Right hindlimb (tissue), 1 donor: ENCODE measurements at regions not wholly inside any gene's neighbourhood (a gene's known extent, or its start where the extent isn't known, plus 50 kb on each side); places are given as distances from the start of the nearest gene placed in this dataset.
"Not testable (repeated sequence)": the region's sequence is repeated elsewhere in the genome, so short reads cannot be mapped to it uniquely, and the experiment has no call there.

Experiments used
- DNase-seq: peaks from one replicate; pipeline ENCODE4 v3.0.0-alpha.2; 2018

DNA sequence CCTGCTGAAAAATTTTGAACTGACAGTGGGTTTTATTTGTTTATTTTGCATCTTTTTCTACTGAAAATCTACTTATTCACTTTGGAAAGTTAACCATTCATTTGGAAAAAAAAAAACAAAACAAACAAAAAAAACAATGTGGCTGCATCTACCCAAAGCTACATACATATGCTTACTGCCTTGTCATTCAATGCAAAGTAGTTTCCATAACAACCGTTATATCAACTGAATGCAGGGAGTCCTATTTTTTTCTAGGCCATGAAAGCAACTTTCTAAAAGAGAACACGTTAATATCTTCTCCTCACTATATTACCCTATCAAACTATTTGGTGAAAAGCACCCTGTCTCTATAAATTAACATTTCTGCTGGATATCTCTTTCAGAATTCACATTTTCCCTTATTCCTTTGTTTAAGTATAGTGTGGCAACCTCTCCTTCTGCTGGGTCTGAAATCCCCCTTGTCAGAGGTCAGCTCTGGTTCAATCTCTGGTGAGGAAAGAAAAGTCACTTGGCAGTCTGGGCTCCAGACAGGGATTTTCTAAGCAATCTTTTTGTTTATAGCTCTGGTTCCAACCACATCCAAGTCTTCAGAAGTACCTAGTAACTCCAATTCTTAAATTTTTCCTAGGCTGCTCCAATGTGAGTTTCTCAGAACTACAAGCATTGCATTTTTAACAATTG lies 528.4 kb upstream of the TOM1L1 start:
- no peak for DNase-seq

DNA sequence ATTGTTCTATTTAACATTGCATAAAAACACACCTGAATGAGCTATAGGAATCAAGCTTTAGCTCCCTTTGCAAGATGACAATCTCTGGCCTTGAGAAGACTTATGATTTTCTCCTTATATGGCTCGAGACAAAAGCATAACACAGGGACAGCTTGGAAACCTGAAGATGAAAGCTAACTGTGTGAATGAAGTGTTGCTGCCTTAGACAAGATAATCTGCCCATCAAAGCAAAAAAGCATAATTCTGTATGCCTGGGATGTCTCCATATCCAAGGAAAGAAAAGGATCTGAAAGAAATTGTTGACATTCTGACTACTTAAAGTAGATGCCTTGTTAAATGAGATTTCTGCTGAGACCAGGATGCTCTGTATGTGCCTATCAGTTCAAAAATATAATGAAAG lies 526.7 kb upstream of the TOM1L1 start:
- DNase-seq = no peak

DNA sequence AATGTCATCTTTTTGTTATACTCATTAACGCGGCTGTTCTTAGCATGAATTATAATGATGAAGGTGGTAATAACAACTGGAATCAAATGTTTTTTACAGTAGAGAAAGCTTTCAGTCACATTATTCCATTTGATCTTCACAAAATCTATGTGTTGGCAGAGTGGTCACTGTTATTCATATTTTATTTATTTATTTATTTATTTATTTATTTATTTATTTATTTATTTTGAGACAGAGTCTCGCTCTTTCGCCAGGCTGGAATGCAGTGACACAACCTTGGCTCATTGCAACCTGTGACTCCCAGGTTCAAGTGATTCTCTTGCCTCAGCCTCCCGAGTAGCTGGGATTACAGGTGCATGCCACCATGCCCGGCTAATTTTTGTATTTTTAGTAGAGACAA lies 524.2 kb upstream of the TOM1L1 start:
- not testable (repeated sequence) for DNase-seq

DNA sequence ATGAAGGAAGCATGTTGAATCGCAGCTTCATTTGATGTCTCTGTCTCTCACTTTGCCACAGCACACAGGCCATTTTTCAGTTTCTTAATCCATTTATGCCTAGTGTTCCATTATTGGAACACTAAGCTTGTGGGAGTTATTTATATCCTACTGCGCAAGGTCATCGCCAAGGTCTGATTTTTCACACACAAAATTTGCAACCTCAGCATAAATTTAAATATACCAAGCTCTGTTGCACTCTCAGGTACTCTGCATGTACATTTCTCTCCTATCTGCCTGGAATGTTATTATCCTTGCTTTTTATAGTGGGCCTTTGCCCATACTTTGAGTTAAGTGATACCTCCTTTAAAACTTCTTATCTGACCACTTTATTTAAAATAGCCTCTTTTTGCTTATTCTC lies 519.2 kb upstream of the TOM1L1 start:
- no peak for DNase-seq

DNA sequence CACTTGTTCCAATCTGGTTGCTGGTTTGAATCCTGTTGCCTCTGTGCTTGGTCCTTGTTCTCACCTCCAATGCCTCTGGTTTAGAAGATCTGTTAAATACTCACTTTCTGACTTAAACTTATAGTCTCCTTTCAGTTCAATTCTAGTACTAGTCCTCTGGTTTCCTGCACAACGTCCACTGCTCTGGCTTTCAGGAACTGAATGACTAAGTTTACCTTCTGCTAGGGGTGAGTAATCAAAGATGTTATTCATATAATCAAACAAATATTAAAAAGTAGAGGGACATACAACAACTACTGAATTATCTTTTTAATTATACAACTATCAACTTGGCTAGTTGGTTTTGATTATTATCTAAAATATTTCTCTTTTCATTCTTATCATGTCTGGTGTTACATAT lies 496.4 kb upstream of the TOM1L1 start:
- no peak for DNase-seq

DNA sequence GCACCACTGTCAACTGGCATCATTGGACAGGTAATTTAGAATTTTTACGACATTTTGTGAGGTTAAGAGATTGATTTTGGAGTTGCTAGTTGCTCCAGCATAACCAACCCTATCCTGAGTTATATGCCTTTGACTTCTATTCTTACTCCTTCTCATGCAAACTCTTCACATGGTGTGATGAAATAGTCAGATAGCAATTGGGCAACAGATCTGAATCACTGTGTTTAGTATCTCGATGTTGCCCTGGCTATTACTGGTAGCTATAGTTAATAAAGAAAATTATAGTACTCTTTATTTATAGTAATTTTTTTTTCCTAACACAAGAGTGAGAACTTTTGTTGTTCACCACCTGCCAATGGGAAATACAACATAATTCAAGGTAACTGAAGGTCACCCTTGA lies 494.8 kb upstream of the TOM1L1 start:
- DNase-seq = no peak

DNA sequence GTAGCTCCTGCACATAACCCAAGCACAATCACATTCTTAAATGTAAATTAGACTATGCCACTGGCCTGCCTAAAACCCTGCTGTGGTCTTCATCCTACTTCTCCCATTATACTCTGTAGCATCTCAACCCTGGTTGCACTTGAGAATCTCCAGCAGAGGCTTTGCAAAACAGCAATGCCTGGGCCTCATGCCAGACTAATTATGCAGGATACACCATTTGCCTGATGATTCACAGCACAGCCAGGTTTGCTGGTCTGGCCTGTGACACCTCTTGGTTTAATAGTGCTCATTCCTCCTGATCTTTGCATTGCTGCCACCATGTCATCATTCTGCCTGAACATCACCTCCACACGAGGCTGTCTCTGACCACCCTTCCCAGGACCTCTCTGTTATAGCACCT lies 491.9 kb upstream of the TOM1L1 start:
- DNase-seq = no peak

DNA sequence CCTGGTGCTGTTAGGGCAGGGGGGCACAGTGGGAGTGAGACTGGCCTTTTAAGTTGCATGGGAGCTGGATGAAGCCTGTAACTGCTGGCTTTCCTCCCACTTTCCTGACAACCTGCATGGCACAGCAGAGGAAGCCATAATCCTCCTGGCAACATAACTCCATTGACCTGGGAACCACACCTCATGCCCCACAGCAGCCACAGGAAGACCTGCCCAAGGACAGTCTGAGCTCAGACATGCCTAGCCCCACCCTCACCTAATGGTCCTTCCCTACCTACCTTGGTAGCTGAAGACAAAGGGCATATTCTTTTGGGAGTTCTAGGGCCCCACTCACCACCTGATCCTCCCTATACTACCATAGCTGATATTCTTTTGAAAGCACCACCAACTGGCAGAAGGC lies 482.2 kb upstream of the TOM1L1 start:
- no peak for DNase-seq

DNA sequence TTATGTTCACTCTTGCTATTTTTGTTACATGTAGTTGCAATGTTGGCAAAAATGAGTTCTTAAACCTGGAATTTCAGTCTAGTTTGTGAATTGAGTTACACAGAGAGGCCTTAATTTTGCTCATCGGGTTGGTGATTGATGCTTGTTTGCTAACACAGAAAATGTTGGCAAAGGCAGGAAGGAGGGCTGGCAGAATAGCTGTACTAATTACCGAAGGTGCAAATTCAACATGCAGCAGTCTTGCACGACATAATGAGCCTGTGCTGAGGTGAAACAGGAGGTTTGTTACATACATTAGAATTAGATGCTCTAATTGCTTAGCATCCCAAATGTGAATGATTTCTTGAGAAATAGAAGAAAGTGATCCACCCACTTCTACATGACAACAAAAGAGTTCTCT lies 475.0 kb upstream of the TOM1L1 start:
- DNase-seq = no peak

DNA sequence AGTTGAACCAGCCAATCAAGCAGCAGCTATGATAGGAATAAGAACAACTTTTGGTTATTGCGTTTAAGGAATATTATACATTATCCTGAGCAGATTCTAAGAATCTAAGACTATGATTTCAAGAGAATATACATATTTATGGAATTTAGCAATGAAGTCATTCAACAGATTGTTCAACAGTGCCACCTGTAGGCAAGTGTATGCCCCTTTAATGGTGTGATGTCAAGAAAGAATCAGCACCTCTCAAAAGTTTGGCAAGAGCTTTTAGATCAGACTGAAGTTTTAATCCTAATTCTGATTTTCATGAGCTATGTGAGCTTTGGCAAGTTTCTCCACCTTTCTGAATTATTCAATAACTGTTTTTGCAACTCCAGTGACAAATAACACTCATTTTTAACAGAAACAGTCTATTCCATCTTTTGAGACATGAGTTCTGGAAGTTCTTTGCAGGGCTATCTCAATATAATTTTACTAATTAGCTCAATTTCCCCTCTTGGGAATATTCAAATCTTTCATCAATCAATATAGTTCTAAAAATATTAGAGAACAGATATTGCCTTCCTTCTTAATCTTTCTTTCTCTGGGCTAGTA lies 474.3 kb upstream of the TOM1L1 start:
- DNase-seq = no peak

DNA sequence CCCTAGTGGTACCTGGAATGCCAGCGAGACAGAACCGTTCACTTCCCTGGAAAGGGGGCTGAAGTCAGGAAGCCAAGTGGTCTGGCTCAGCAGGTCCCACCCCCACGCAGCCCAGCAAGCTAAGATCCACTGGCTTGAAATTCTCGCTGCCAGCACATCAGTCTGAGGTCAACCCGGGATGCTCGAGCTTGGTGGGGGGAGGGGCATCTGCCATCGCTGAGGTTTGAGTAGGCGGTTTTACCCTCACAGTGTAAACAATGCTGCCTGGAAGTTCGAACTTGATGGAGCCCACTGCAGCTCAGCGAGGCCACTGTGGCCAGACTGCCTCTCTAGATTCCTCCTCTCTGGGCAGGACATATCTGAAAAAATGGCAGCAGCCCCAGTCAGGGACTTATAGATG lies 464.7 kb upstream of the TOM1L1 start:
- no peak for DNase-seq

DNA sequence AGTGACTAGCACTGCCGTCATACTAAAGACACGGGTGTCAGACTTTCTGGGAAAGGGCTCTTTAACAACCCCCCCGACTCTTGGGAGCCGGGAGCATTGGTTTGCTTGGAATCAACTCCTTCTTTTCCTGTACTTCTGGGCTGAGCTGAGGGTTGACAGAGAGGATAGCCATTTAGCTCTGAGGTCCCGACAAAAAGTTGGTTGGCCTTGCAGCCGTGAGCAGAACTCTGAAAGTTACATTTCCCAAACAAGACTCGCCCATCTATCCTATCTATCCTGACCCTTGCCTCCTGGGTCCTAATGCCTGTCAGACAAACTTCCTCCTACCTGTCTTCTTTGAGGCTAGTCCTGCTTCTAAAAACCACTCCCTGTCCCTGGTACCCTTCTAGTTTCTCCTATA lies 460.8 kb upstream of the TOM1L1 start:
- no peak for DNase-seq

DNA sequence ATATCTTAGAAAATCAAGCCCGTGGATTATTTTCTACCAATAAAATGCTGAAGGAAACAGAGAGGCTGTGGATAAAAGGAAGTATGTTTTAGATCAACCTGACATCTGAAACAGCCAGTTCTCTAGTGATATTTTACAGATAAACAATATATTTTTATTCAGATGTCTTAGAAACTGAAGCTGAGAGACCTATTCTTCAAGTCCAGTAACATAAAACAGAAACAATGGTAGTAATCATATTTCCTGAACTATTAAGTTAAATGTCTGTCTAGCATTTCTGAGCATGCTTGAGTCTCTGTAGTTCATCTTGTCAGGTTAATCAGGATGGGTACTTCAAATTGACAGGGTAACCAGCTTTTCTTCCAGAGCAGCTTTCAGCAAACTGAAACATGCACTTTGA lies 449.6 kb upstream of the TOM1L1 start:
- DNase-seq = no peak

DNA sequence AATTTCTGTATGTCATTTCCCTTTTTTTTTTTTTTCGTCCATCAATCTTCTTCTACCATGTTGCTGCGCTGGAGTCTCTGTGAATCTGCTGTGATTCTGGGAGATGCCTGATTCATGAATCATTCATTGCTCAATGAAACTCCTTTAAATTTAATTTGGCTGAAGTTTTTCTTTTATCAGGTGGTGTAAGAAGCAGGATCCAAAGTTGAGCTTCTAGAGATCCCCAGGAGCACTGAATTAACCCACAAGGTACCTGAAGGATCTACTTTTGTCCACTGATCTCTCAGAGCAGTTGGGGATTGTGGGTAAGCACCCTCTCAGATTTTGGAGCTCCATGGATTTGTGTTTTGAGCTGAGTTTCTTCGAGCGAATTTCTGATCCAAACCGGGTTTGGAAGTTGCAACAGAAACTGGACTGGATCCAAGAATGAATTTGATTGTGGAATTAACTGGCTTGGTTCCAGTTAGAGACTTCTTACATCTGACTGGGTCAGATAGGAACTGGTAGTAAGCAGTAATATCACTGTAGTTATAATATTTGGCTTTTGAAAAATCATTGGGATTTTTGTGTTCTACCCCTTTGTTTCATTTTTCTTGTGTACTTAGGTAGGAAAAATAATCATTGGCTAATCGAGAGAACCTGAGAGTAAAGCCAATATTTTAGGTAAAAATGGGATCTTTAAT lies 447.8 kb upstream of the TOM1L1 start:
- no peak for DNase-seq

DNA sequence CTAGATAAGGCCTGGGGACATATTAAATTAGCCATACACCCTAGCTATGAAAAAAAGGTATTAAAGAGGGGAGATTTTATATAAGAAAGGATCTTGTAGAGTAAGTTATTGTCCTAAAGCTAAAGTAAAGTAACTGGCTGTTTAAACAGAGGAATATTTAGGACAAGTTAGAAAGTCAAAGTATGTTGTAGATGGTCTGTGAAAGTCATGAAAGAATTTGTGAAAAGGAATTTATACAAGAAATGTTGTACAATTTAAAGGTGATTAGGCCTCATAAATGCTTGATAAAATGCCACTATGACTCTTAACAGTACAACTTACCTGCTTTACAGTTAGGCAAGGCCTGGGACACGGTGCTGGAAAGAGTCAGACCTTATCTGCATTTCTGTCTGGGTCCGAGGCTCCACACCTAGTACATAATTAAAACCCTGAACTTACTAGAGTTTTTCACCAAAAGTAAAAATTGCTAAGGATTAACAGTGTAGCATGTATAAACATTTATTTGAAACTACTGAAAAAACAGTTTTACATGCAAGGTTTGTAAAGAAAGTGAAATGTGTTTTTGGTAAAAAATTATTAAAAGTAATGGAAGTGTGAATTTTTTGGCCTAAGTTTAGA lies 445.3 kb upstream of the TOM1L1 start:
- no peak for DNase-seq

DNA sequence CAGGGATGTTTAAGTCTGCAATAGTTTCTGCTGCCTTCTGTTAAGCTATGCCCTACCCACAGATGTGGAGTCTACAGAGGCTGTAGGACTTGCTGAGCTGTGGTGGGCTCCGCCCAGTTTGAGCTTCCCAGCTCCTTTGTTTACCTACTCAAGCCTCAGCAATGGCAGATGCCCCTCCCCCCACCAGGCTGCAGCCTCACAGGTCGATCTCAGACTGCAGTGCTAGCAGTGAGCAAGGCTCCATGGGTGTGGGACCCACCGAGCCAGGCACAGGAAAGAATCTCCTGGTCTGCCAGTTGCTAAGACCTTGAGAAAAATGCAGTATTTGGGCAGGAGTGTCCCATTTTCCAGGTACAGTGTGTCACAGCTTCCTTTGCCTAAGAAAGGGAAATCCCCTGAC lies 435.2 kb upstream of the TOM1L1 start:
- DNase-seq = not testable (repeated sequence)

DNA sequence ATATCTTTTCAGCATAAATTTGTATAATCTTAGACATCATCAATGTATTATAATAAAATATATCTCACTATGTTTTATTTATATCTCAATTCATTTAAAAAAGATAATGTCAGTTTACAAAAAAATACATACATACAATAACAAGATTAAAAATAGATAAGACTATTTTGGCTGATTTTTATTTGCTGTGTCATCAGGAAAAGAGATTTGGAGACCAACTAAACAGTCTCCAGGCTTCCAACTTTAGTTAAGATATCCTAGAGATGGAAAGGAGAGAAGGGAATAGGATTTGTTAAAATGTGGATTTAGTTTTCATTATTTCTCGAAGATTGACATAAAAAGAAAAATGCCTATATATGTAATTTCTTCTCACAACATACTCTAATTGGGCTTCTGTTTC lies 433.8 kb upstream of the TOM1L1 start:
- no peak for DNase-seq

DNA sequence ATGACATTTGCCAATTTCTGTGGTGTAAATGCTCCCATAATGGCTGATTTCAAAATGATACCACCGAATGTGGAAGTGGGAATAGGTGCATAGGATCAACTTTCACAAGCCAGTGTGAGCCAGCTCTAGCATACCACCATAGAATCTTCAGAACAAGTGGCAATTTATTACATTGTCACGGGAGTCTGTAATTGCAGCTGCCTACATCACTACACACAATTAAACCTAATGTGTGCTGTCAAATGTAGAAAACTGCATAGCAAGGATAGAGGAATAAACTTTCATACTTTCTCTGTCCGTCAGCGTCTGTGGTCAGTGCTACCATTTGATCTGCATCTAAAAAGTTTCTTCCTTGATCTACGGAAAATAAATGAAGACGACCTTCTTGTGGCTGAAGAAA lies 417.8 kb upstream of the TOM1L1 start:
- DNase-seq = no peak

DNA sequence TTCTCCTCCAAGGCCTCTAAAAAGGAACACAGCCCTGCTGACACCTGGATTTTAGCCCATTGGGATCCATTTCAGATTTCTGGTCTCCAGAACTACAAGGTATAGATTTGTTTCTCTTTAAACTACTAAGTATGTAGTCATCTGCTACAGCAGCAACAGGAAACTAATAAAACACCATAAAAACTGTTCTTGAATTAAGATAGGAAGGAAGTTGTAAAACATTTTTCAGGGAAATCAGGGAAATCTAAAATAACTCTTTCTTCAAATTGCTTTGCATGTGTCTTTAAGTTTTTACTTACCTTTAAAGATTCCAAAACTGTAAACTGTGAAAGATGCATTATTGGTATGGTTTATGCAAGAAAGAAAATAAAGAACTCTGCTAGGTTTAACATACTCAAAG lies 407.0 kb upstream of the TOM1L1 start:
- DNase-seq = no peak

DNA sequence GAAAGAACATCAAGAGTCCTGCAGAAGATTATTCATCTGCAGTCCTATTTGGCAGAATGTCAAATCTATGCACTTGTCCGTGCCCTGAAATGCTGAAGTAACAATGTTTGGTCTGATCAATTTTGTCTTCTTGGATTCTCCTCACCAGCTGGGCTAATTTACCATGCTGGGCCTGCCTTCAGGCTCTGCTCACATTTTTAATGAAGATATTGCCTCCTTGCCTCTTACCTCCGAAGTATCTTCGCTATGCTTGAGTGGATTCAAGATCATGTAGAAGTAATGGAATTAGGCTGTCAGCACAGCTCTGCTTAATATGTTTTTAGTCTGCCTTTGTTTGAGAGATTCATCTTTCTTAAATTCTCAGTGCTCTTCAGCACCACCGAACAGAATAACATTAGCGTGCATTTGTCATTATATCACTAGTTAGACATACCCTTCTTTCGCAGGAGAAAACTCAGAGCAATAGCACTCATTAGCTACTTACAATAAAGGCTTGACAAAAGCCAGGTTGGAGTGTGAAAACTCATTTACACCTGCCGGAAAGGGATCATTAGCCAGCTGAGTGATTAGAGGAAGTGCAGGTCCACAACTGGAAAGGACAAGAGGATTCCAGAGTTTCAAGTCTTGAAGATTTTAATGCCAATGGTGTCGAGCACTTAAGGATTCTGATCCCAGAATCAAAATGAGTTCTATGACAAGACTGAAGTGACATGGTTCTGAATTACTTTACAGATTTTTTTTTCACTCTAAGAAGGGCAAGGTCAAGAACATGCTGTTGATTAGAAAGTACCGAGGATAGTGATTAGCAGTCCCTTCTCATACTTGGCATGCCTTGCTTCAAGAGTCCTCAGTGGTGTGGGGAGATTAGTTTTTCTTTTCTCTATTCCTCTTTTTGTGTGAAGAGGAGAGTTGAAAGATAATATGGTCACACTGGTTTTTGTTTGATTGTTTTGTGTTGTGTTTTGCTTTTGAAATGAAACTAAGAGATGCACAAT lies 405.6 kb upstream of the TOM1L1 start:
- no peak for DNase-seq

DNA sequence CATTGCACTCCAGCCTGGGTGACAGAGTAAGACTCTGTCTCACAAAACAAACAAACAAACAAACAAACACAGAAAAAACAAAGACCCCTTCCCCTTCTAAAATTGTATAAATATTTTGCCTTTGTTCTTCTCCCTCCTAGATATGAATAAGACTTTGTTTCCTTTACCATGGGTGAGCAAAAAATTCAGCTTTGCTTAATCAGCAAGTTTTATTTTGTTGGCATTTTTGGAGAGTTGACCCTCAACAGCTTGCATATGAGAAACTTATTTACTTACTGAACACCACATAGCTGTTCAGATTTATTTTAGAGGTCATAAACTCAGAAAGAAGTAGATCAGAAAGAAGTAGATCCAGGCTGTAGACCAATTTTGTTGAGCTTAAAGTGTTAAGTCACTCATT lies 395.2 kb upstream of the TOM1L1 start:
- DNase-seq = no peak

DNA sequence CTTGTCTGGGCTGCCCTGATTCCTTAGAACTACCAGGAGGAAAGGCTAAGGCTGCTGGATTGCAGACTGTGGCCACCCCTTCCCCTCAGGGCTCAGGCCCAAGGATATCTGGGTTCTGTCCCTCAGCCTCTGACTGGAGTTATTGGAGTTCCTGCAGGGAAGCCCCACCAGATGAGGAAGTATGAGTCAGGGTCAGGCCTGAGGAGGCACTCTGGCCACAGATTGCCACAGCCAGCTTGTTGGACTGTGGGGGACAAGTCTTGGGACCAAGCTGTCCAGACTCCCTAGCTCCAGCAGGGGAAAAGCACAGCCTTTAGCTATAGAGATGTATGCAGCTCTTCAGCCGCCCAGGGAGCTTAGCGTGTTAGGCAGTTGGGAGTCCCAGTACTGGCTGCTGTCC lies 381.9 kb upstream of the TOM1L1 start:
- DNase-seq = no peak

DNA sequence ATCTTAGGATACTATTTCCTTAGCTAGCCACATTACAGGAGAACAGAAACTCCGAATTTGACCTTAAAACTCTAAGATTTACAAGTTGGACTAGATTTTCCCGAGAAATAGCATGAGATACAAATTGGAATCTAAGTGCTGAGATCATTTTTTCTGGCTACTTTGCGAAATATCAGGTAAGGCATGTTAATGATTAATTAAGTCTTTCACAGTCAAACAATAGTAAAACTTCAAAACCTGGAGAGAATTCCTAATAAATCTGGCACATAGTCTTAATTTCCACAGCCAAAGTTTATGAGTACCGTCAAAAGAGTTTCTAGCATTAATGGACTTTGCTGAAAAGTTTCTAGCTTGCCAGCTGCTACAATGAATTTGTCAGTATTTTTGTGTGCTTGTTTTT lies 379.5 kb upstream of the TOM1L1 start:
- DNase-seq = no peak
